Heart left ventricle (tissue), 16 donors: ENCODE measurements at regions not wholly inside any gene's neighbourhood (a gene's known extent, or its start where the extent isn't known, plus 50 kb on each side); places are given as distances from the start of the nearest gene placed in this dataset.

Experiments used
- ATAC-seq, 4 donors: fragments of 200-7000 bp; cut with Tn5 transposase; one replicate each; pipeline ENCODE4 v1.9.1; 2020 to 2022; ENCODE audit warnings: moderate library complexity in 4 of 4, mild to moderate bottlenecking in 3 of 4, moderate number of reproducible peaks in 1 of 4
- DNase-seq, 5 donors: peaks; one replicate each; pipeline ENCODE4 v3.0.0-alpha.2; 2020
- H3K27ac ChIP-seq, 12 donors: fragments of 200-600 bp; sonication (generic) in 4 of 12; one replicate each; pipeline versions ENCODE4 v1.5.0 to v1.8.0; 2016 to 2022; ENCODE audit warnings: mild to moderate bottlenecking in 2 of 12
- H3K27me3 ChIP-seq, 9 donors: fragments of 200-600 bp; sonication (generic) in 2 of 9; one replicate each; pipeline versions ENCODE4 v1.5.1 to v1.8.0; 2016 to 2022; ENCODE audit warnings: mild to moderate bottlenecking in 3 of 9
- H3K36me3 ChIP-seq, 9 donors: fragments of 200-600 bp; sonication (generic) in 2 of 9; one replicate each; pipeline versions ENCODE4 v1.5.0 to v1.8.0; 2018 to 2022; ENCODE audit warnings: mild to moderate bottlenecking in 2 of 9
- H3K4me1 ChIP-seq, 12 donors: fragments of 200-600 bp; sonication (generic) in 4 of 12; one replicate each; pipeline versions ENCODE4 v1.5.0 to v1.8.0; 2016 to 2022; ENCODE audit warnings: mild to moderate bottlenecking in 3 of 12
- H3K4me3 ChIP-seq, 12 donors: fragments of 200-600 bp; sonication (generic) in 4 of 12; one replicate each; pipeline versions ENCODE4 v1.5.0 to v1.8.0; 2017 to 2022; ENCODE audit warnings: mild to moderate bottlenecking in 9 of 12, moderate library complexity in 4 of 12
- H3K9me3 ChIP-seq, 12 donors: fragments of 200-600 bp; sonication (generic) in 4 of 12; one replicate each; pipeline versions ENCODE4 v1.5.0 to v1.8.0; 2016 to 2022; ENCODE audit warnings: mild to moderate bottlenecking in 1 of 12
- POLR2A ChIP-seq, 2 donors: fragments of 450-650 bp; IDR thresholded peaks; one replicate each; pipeline ENCODE4 v1.6.1; 2017; ENCODE audit warnings: antibody characterized with exemption in 2 of 2, mild to moderate bottlenecking in 2 of 2, moderate library complexity in 2 of 2
- WGBS, 4 donors: extraction: QIAGEN DNeasy Blood & Tissue Kit in 2 of 4; methylation state at CpG; one replicate each; pipeline versions ENCODE4 v1.1.5 to v1.1.7; 2013 to 2018; 5-methylcytosine and 5-hydroxymethylcytosine counted together
- intact Hi-C, 10 donors: fragments of 100-400 bp; cut with DNase I; formaldehyde crosslinking; loops; one replicate each; pipeline versions ENCODE4 v1.11.1 to v1.14.2; 2022
- TF ChIP-seq, protein P1 (sequence below), 12 donors: fragments of 200-600 bp; sonication (generic) in 4 of 12; IDR thresholded peaks; one replicate each; pipeline versions ENCODE4 v1.5.0 to v1.8.0; 2018 to 2022; ENCODE audit warnings: antibody characterized with exemption in 12 of 12, mild to moderate bottlenecking in 5 of 12
- donor health status: ischemic (EF 13 %, LVEDD 7.1; RV severe dilation, severe dysfunction).
- donor health status: healthy with polysubstance abuse.
- donor health status: DM: no; HTN: yes; CAD: no.
- donor health status: DM: no; HTN: no; CAD: no.
- donor health status: ischemic (EF 25% LVEDD 6.9; RV normal size, moderate dysfunction).
- donor health status: ischemic (EF 25% LVEDD 5.7; RV mildly dilated, moderate dysfunction).
- donor health status: healthy.
- donor health status: DM: yes; HTN: yes; CAD: no.
- donor health status: ischemic (EF 35%, LVEDD 5.7; RV mildly dilated, moderate dysfunction).
- donor health status: nonischemic (EF 11% LVEDD 7.7; RV severe dilation, severe dysfunction).
- donor health status: DM: yes; HTN: yes; CAD: no.
- donor health status: PGD.
- donor health status: ischemic (EF 29% LVEDD 5.4; RV normal size, mild dysfunction).
- donor health status: nonischemic (EF 23%, LVEDD 6.1; RV moderate dilation, normal function).

DNA sequence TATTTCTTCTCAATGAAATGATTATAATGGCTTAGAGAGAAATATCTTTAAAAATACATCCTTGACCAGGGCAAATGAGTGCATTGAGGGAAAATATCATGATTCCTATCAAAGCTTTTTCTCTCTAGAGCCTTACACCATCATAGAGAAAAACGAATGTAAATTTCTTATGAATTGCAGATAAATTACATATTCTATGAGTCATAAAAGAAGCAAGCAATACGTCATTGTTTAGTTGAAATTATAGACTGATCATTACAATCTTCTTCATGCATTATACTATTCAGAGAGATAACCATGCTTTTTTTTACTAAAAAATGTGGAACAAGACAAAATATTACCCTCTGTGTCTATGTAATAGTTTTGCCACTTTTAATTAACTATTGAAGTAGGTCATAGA, 100.9 kb upstream of the RXFP1 start:
- H3K27ac ChIP-seq = no peak overlapping the region
- H3K4me3 ChIP-seq = no peak overlapping the region
- WGBS, 4 donors = 35 to 63% (median 45%) methylated on average over 2 of the region's 2 CpGs
- H3K4me1 ChIP-seq = no peaks in the 10 kb centered on the region
- TF ChIP-seq, protein P1, sequence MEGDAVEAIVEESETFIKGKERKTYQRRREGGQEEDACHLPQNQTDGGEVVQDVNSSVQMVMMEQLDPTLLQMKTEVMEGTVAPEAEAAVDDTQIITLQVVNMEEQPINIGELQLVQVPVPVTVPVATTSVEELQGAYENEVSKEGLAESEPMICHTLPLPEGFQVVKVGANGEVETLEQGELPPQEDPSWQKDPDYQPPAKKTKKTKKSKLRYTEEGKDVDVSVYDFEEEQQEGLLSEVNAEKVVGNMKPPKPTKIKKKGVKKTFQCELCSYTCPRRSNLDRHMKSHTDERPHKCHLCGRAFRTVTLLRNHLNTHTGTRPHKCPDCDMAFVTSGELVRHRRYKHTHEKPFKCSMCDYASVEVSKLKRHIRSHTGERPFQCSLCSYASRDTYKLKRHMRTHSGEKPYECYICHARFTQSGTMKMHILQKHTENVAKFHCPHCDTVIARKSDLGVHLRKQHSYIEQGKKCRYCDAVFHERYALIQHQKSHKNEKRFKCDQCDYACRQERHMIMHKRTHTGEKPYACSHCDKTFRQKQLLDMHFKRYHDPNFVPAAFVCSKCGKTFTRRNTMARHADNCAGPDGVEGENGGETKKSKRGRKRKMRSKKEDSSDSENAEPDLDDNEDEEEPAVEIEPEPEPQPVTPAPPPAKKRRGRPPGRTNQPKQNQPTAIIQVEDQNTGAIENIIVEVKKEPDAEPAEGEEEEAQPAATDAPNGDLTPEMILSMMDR (IDR thresholded peaks at IDR 0.05) = no peak
- TF ChIP-seq POLR2A (IDR thresholded peaks at IDR 0.05) = no peak
- no peak for ATAC-seq
- intact Hi-C loops = no loop called here
- H3K9me3 ChIP-seq = no peaks in the 10 kb centered on the region
- no peaks in the 10 kb centered on the region for H3K27me3 ChIP-seq
- H3K36me3 ChIP-seq = no peaks in the 10 kb centered on the region
- DNase-seq = no peak

- Histone ChIP-seq H3K36me3 (no peaks in the 10 kb centered on the region), H3K27me3 (peaks cover 0 to 6% (median 0%) of the 10 kb centered on the region in 9 donors), H3K9me3 (no peaks in the 10 kb centered on the region), H3K27ac (no peak overlapping the region), H3K4me3 (no peak overlapping the region), H3K4me1 (no peaks in the 10 kb centered on the region)
- DNase-seq (no peak), ATAC-seq (no peak)
- intact Hi-C loops = no loop called here
- 18 to 33% (median 27%) methylated on average over 1 of the region's 1 CpG for WGBS, 4 donors
- TF ChIP-seq, protein P1 (IDR thresholded peaks at IDR 0.05) = no peak
- no peak for TF ChIP-seq POLR2A (IDR thresholded peaks at IDR 0.05)
These were observed 99.1 kb upstream of the RXFP1 start for GRCh38 chr4:158422546-158422945.

- H3K27ac ChIP-seq = no peak overlapping the region
- peaks cover 0 to 6% (median 0%) of the 10 kb centered on the region in 12 donors for H3K9me3 ChIP-seq
- H3K36me3 ChIP-seq = no peaks in the 10 kb centered on the region
- TF ChIP-seq, protein P1 (IDR thresholded peaks at IDR 0.05) = no peak
- no peak for TF ChIP-seq POLR2A (IDR thresholded peaks at IDR 0.05)
- no peak for DNase-seq
- intact Hi-C loops = no loop called here
- ATAC-seq = no peak
- H3K4me1 ChIP-seq = no peaks in the 10 kb centered on the region
- H3K27me3 ChIP-seq = peaks cover 0 to 6% (median 0%) of the 10 kb centered on the region in 9 donors
- no peak overlapping the region for H3K4me3 ChIP-seq
These were observed 93.4 kb upstream of the RXFP1 start for GRCh38 chr4:158428242-158428641.

- Histone ChIP-seq H3K27me3 (peaks cover 0 to 3% (median 0%) of the 10 kb centered on the region in 9 donors), H3K36me3 (no peaks in the 10 kb centered on the region), H3K4me3 (no peak overlapping the region), H3K4me1 (no peaks in the 10 kb centered on the region), H3K9me3 (peaks cover 0 to 13% (median 0%) of the 10 kb centered on the region in 12 donors), H3K27ac (no peak overlapping the region)
- ATAC-seq (no peak), DNase-seq (no peak)
- intact Hi-C loops = no loop called here
- TF ChIP-seq POLR2A (IDR thresholded peaks at IDR 0.05) = no peak
- TF ChIP-seq, protein P1 (IDR thresholded peaks at IDR 0.05) = no peak
These were observed 78.9 kb upstream of the RXFP1 start for GRCh38 chr4:158442736-158443135.
